OCI-LY7 (cell line): ENCODE measurements at regions not wholly inside any gene's neighbourhood (a gene's known extent, or its start where the extent isn't known, plus 50 kb on each side); places are given as distances from the start of the nearest gene placed in this dataset.

Experiments used
- BruUV-seq: library from RNA; stranded (reverse); fragments of 400-500 nt; replicated peaks from 2 replicates; lab custom pipeline; 2021; lab: Mats Ljungman, UMichigan
- CTCF ChIA-PET: fragments of 300-600 bp; sonication (Branson Sonifier 250); formaldehyde crosslinking; loops from one replicate; lab custom pipeline; 2022; ENCODE audit warnings: antibody characterized with exemption; ENCODE audit not compliant: unreplicated experiment; lab: Charles Lee
- POLR2A ChIA-PET: fragments of 300-600 bp; sonication (Branson Sonifier 250); formaldehyde crosslinking; loops from one replicate; lab custom pipeline; 2022; ENCODE audit warnings: antibody characterized with exemption; lab: Charles Lee
- DNase-seq: peaks from one replicate; pipeline ENCODE4 v3.0.0-alpha.2; 2015; ENCODE audit warnings: low spot score
- H2AFZ ChIP-seq: fragments of 200-600 bp; sonication (generic), shearing (Covaris generic); 2 replicates; pipeline ENCODE4 v1.6.1; 2014; ENCODE audit warnings: mild to moderate bottlenecking, antibody characterized with exemption, low read length, moderate library complexity
- H3K27ac ChIP-seq: fragments of 200-600 bp; sonication (generic); 2 replicates; pipeline ENCODE4 v1.5.1; 2014; ENCODE audit warnings: mixed run types, low read depth, mild to moderate bottlenecking, moderate library complexity, low read length, inconsistent platforms; ENCODE audit not compliant: poor library complexity, severe bottlenecking
- H3K36me3 ChIP-seq: fragments of 200-600 bp; sonication (generic); 2 replicates; pipeline ENCODE4 v1.6.1; 2014; ENCODE audit warnings: mild to moderate bottlenecking, antibody characterized with exemption, low read length, moderate library complexity, mixed read lengths; ENCODE audit not compliant: insufficient read depth
- H3K4me1 ChIP-seq: fragments of 200-600 bp; sonication (generic); 2 replicates; pipeline ENCODE4 v1.5.1; 2014; ENCODE audit warnings: mild to moderate bottlenecking, low read length; ENCODE audit not compliant: insufficient read depth, poor library complexity, severe bottlenecking
- H3K4me2 ChIP-seq: fragments of 200-600 bp; sonication (generic); 2 replicates; pipeline ENCODE4 v1.6.1; 2014; ENCODE audit warnings: mild to moderate bottlenecking, low read length
- H3K4me3 ChIP-seq: fragments of 200-600 bp; sonication (generic); 2 replicates; pipeline ENCODE4 v1.5.1; 2014; ENCODE audit warnings: mild to moderate bottlenecking, low read depth, low read length; ENCODE audit not compliant: poor library complexity, severe bottlenecking
- H3K79me2 ChIP-seq: fragments of 200-600 bp; sonication (generic); 2 replicates; pipeline ENCODE4 v1.6.1; 2016; ENCODE audit warnings: low read depth, mild to moderate bottlenecking, low read length, moderate library complexity, mixed read lengths; ENCODE audit not compliant: insufficient read depth
- H3K9me2 ChIP-seq: fragments of 200-600 bp; sonication (generic); 2 replicates; pipeline ENCODE4 v1.6.1; 2016; ENCODE audit warnings: mild to moderate bottlenecking, low read length, mixed read lengths; ENCODE audit not compliant: insufficient read depth
- H3K9me3 ChIP-seq: fragments of 200-600 bp; sonication (generic); 2 replicates; pipeline ENCODE4 v1.6.1; 2014; ENCODE audit warnings: mild to moderate bottlenecking, mixed run types, low read length, mixed read lengths
- H4K20me1 ChIP-seq: fragments of 200-600 bp; sonication (generic); 2 replicates; pipeline ENCODE4 v1.6.1; 2014; ENCODE audit warnings: mild to moderate bottlenecking, antibody characterized with exemption, low read length, moderate library complexity, mixed read lengths; ENCODE audit not compliant: insufficient read depth
- EZH2phosphoT487 ChIP-seq: fragments of 200-600 bp; sonication (generic); IDR thresholded peaks from 2 replicates; pipeline ENCODE4 v1.6.1; 2018; ENCODE audit warnings: low read depth, borderline replicate concordance, mild to moderate bottlenecking, mixed run types, antibody characterized with exemption, low read length, moderate library complexity, mixed read lengths
- intact Hi-C: fragments of 100-400 bp; cut with micrococcal nuclease; formaldehyde crosslinking; loops from one replicate; pipeline ENCODE4 v1.10.0; 2022; ENCODE audit not compliant: unreplicated experiment
- TF ChIP-seq, protein P1 (sequence below): fragments of 200-600 bp; sonication (generic); conservative IDR thresholded peaks from 2 replicates; pipeline ENCODE4 v1.5.1; 2014; ENCODE audit warnings: mild to moderate bottlenecking, antibody characterized with exemption, low read length, moderate library complexity, mixed read lengths

DNA sequence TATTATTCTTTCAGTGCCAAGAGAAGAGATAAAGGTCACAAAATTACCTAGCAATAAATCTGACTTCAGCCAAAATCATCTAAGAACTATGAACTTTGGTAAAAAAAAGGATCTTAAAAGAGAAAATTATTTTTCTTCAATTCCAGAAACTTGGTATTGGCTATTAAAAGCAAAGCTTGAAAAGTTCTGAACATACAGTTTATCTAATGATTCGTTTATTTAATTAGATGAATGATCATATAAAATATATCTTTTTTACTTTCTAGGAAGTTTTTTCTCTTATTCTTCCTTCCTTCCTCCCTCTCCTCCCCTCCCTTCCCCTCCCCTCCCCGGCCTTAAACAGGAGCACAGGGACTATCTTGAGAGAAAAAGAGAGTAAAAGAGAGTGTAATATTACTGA is 536.1 kb downstream of the SOX11 start:
- ChIA-PET CTCF (no interaction called here), POLR2A (interaction anchor here (0.6 to 1.2 kb wide), 6 partner anchors 12 to 139 kb away, joined by 3 to 5 read pairs (median 3); no protein-coding TSS in a partner anchor)
- TF ChIP-seq, protein P1, sequence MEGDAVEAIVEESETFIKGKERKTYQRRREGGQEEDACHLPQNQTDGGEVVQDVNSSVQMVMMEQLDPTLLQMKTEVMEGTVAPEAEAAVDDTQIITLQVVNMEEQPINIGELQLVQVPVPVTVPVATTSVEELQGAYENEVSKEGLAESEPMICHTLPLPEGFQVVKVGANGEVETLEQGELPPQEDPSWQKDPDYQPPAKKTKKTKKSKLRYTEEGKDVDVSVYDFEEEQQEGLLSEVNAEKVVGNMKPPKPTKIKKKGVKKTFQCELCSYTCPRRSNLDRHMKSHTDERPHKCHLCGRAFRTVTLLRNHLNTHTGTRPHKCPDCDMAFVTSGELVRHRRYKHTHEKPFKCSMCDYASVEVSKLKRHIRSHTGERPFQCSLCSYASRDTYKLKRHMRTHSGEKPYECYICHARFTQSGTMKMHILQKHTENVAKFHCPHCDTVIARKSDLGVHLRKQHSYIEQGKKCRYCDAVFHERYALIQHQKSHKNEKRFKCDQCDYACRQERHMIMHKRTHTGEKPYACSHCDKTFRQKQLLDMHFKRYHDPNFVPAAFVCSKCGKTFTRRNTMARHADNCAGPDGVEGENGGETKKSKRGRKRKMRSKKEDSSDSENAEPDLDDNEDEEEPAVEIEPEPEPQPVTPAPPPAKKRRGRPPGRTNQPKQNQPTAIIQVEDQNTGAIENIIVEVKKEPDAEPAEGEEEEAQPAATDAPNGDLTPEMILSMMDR: no peak
- TF ChIP-seq EZH2phosphoT487: no peak
- Histone ChIP-seq H3K27ac (no peak overlapping the region), H3K4me1 (peaks cover 20% of the 10 kb centered on the region), H3K4me3 (no peak overlapping the region), H3K9me3 (peaks cover 17% of the 10 kb centered on the region), H3K9me2 (no peaks in the 10 kb centered on the region), H3K4me2 (no peak overlapping the region), H2AFZ (no peak overlapping the region), H4K20me1 (no peaks in the 10 kb centered on the region), H3K79me2 (no peaks in the 10 kb centered on the region), H3K36me3 (no peaks in the 10 kb centered on the region; the same call in 1 of the 2 replicates)
- no TSS peak for BruUV-seq
- DNase-seq: no peak
- intact Hi-C loops: no loop called here

- BruUV-seq: no TSS peak
- no peak for TF ChIP-seq EZH2phosphoT487
- TF ChIP-seq, protein P1: no peak
- POLR2A ChIA-PET: interaction anchor here (0.7 to 1.6 kb wide), 2 partner anchors 9 to 151 kb away, joined by 3 to 6 read pairs; no protein-coding TSS in a partner anchor
- intact Hi-C loops: no loop called here
- Histone ChIP-seq H3K9me2 (no peaks in the 10 kb centered on the region), H3K4me3 (no peak overlapping the region), H4K20me1 (no peaks in the 10 kb centered on the region), H3K79me2 (no peaks in the 10 kb centered on the region), H3K4me2 (no peak overlapping the region), H3K9me3 (peaks cover 25% of the 10 kb centered on the region), H3K27ac (no peak overlapping the region), H3K4me1 (no peaks in the 10 kb centered on the region), H3K36me3 (no peaks in the 10 kb centered on the region; the same call in 1 of the 2 replicates), H2AFZ (no peak overlapping the region)
- DNase-seq: no peak
- CTCF ChIA-PET: no interaction called here
Measured at GRCh38 chr2:6231166-6231565, 539.0 kb downstream of the SOX11 start.

GRCh38 chr2:6233993-6234392 is 541.8 kb downstream of the SOX11 start:
- no peaks in the 10 kb centered on the region for H3K9me2 ChIP-seq
- H4K20me1 ChIP-seq: no peaks in the 10 kb centered on the region
- no peaks in the 10 kb centered on the region; the same call in 1 of the 2 replicates for H3K36me3 ChIP-seq
- BruUV-seq: no TSS peak
- ChIA-PET CTCF (no interaction called here), POLR2A (interaction anchor here (0.6 to 1.9 kb wide), 4 partner anchors 11 to 313 kb away, joined by 3 to 10 read pairs (median 3); no protein-coding TSS in a partner anchor)
- H3K79me2 ChIP-seq: no peaks in the 10 kb centered on the region
- H3K9me3 ChIP-seq: peaks cover 28% of the 10 kb centered on the region
- H3K27ac ChIP-seq: no peak overlapping the region
- H3K4me2 ChIP-seq: no peak overlapping the region
- TF ChIP-seq EZH2phosphoT487: no peak
- TF ChIP-seq, protein P1: no peak
- no peaks in the 10 kb centered on the region for H3K4me1 ChIP-seq
- no peak overlapping the region for H2AFZ ChIP-seq
- DNase-seq: no peak
- intact Hi-C loops: no loop called here
- no peak overlapping the region for H3K4me3 ChIP-seq
